AG09309 (cell line): ENCODE measurements at regions not wholly inside any gene's neighbourhood (a gene's known extent, or its start where the extent isn't known, plus 50 kb on each side); places are given as distances from the start of the nearest gene placed in this dataset.

Experiments
- DNase-seq: peaks from one replicate; pipeline ENCODE4 v3.0.0-alpha.2; 2010; ENCODE audit warnings: low read depth
- H3K4me3 ChIP-seq: 2 replicates; pipeline ENCODE4 v1.5.1; 2011; ENCODE audit warnings: mild to moderate bottlenecking, low read depth, low read length, moderate library complexity; ENCODE audit not compliant: control insufficient read depth
- CTCF ChIP-seq: IDR thresholded peaks from 2 replicates; pipeline ENCODE4 v1.5.1; 2011; ENCODE audit warnings: mild to moderate bottlenecking, low read depth, low read length, inconsistent platforms; ENCODE audit not compliant: insufficient read depth, control insufficient read depth; ENCODE audit errors: missing control alignments

- TF ChIP-seq CTCF = no peak
- H3K4me3 ChIP-seq = no peak overlapping the region
- no peak for DNase-seq
Observed at GRCh38 chr5:157914151-157914788, 55.3 kb upstream of the CLINT1 start.

- no peak for TF ChIP-seq CTCF
- no peak for DNase-seq
- H3K4me3 ChIP-seq = no peak overlapping the region
Observed at GRCh38 chr5:157913575-157913974, 54.6 kb upstream of the CLINT1 start.

GRCh38 chr5:157912621-157913325, 53.8 kb upstream of the CLINT1 start:
- H3K4me3 ChIP-seq = no peak overlapping the region
- TF ChIP-seq CTCF = no peak
- no peak for DNase-seq

- DNase-seq = no peak
- no peak for TF ChIP-seq CTCF
- H3K4me3 ChIP-seq = no peak overlapping the region
Observed at GRCh38 chr5:157911568-157911967, 52.6 kb upstream of the CLINT1 start.
